Activated CD8-positive, alpha-beta memory T cell treated with anti-CD3 and anti-CD28 coated beads, Interleukin-2, amount 50 U/mL, for 4 hours (primary cell): ENCODE measurements at regions not wholly inside any gene's neighbourhood (a gene's known extent, or its start where the extent isn't known, plus 50 kb on each side); places are given as distances from the start of the nearest gene placed in this dataset.

ENCODE experiments used
- DNase-seq: peaks from one replicate; pipeline ENCODE4 v3.0.0-alpha.2; 2020

GRCh38 chr2:220959391-220959802, 612.7 kb downstream of the EPHA4 start:
- DNase-seq, result no peak

GRCh38 chr2:220961143-220961860, 610.8 kb downstream of the EPHA4 start:
- DNase-seq, result no peak

GRCh38 chr2:220962556-220962955, 609.5 kb downstream of the EPHA4 start:
- no peak for DNase-seq

GRCh38 chr2:220963076-220963475, 609.0 kb downstream of the EPHA4 start:
- DNase-seq, result no peak

GRCh38 chr2:220963930-220964329, 608.2 kb downstream of the EPHA4 start:
- DNase-seq, result no peak

GRCh38 chr2:220966636-220967035, 605.5 kb downstream of the EPHA4 start:
- DNase-seq, result no peak

- no peak for DNase-seq
These were observed 602.8 kb downstream of the EPHA4 start for GRCh38 chr2:220969348-220969747.

- no peak for DNase-seq
These were observed 591.0 kb downstream of the EPHA4 start for GRCh38 chr2:220980966-220981675.

GRCh38 chr2:220981926-220982325, 590.2 kb downstream of the EPHA4 start:
- no peak for DNase-seq

GRCh38 chr2:220985561-220985960, 586.5 kb downstream of the EPHA4 start:
- no peak for DNase-seq

- DNase-seq, result no peak
These were observed 584.3 kb downstream of the EPHA4 start for GRCh38 chr2:220987839-220988238.

GRCh38 chr2:220991972-220992371, 580.1 kb downstream of the EPHA4 start:
- DNase-seq, result no peak

- DNase-seq, result no peak
These were observed 577.3 kb downstream of the EPHA4 start for GRCh38 chr2:220994846-220995245.

GRCh38 chr2:220995581-220995980, 576.5 kb downstream of the EPHA4 start:
- DNase-seq, result no peak

- DNase-seq, result no peak
These were observed 573.9 kb downstream of the EPHA4 start for GRCh38 chr2:220998156-220998555.

GRCh38 chr2:220999356-220999755, 572.7 kb downstream of the EPHA4 start:
- DNase-seq, result no peak

GRCh38 chr2:221001381-221001801, 570.7 kb downstream of the EPHA4 start:
- DNase-seq, result no peak

GRCh38 chr2:221002101-221002685, 569.9 kb downstream of the EPHA4 start:
- DNase-seq, result no peak

- DNase-seq, result no peak
These were observed 566.8 kb downstream of the EPHA4 start for GRCh38 chr2:221005338-221005737.

- no peak for DNase-seq
These were observed 566.0 kb downstream of the EPHA4 start for GRCh38 chr2:221006084-221006483.

GRCh38 chr2:221016551-221016950, 555.6 kb downstream of the EPHA4 start:
- no peak for DNase-seq

- no peak for DNase-seq
These were observed 553.8 kb downstream of the EPHA4 start for GRCh38 chr2:221018262-221018661.

GRCh38 chr2:221019668-221020067, 552.4 kb downstream of the EPHA4 start:
- DNase-seq, result no peak

GRCh38 chr2:221022554-221022953, 549.5 kb downstream of the EPHA4 start:
- no peak for DNase-seq
